K562 (cell line): ENCODE measurements at regions not wholly inside any gene's neighbourhood (a gene's known extent, or its start where the extent isn't known, plus 50 kb on each side); places are given as distances from the start of the nearest gene placed in this dataset.

Source experiments
- ATAC-seq: fragments of 200-7000 bp; cut with Tn5 transposase; 3 replicates; pipeline ENCODE4 v1.9.1; 2020; ENCODE audit warnings: moderate library complexity
- BruUV-seq: library from RNA; stranded (reverse); fragments of 400-500 nt; replicated peaks from 2 replicates; lab custom pipeline; 2021; lab: Mats Ljungman, UMichigan
- CTCF ChIA-PET: fragments of 300-600 bp; formaldehyde crosslinking; extraction: SDS; loops from one replicate; lab custom pipeline; 2021; ENCODE audit warnings: low intra/inter-chr PET ratio; lab: Yijun Ruan, JAX
- POLR2A ChIA-PET: fragments of 300-600, 350-650 bp; sonication (Branson Sonifier 250); formaldehyde crosslinking; extraction: SDS; loops from one replicate; lab custom pipeline; 2021; ENCODE audit warnings: antibody characterized with exemption, inconsistent platforms; lab: Yijun Ruan, JAX
- DNase-seq, 4 experiments: peaks; one replicate each; pipeline versions ENCODE4 v3.0.0 to v3.0.0-alpha.2; 2011 to 2018; ENCODE audit warnings: low spot score in 3 of 4, mixed read lengths in 3 of 4; ENCODE audit errors: extremely low read depth in 1 of 4
- FAIRE-seq: peaks from 2 replicates; lab custom pipeline; 2011; peaks lifted over from hg19 to GRCh38; lab: Jason Lieb, UNC
- H2AFZ ChIP-seq: 2 replicates; pipeline ENCODE4 v1.6.0; 2011; ENCODE audit warnings: low read depth, low read length, control low read depth, inconsistent platforms
- H3K27ac ChIP-seq: fragments of 200-600 bp; 3 replicates; pipeline ENCODE4 v1.8.0; 2011; ENCODE audit warnings: low read depth, mild to moderate bottlenecking, control low read depth, inconsistent platforms, low read length, moderate library complexity, mixed read lengths; ENCODE audit errors: extremely low read depth
- H3K27me3 ChIP-seq, 2 experiments: fragments of 300-600 bp in 1 of 2; 2 replicates in 1 of 2; 3 replicates in 1 of 2; pipeline versions ENCODE4 v1.6.0 to v1.8.0; 2011; ENCODE audit warnings: inconsistent platforms in 2 of 2, low read length in 2 of 2, mild to moderate bottlenecking in 1 of 2, mixed read lengths in 1 of 2, moderate library complexity in 1 of 2; ENCODE audit not compliant: control insufficient read depth in 2 of 2, insufficient read depth in 2 of 2
- H3K36me3 ChIP-seq: fragments of 300-600 bp; 3 replicates; pipeline ENCODE4 v1.8.0; 2011; ENCODE audit warnings: mild to moderate bottlenecking, low read length, inconsistent platforms; ENCODE audit not compliant: control insufficient read depth, insufficient read depth
- H3K4me1 ChIP-seq, 2 experiments: fragments of 200-600 bp in 1 of 2; replicated peaks in 1 of 2; 2 replicates in 1 of 2; 3 replicates in 1 of 2; pipeline versions ENCODE4 v1.5.1 to v1.8.0; 2011; ENCODE audit warnings: inconsistent platforms in 2 of 2, low read length in 2 of 2, mild to moderate bottlenecking in 1 of 2, mixed read lengths in 1 of 2, moderate library complexity in 1 of 2; ENCODE audit not compliant: control insufficient read depth in 2 of 2, insufficient read depth in 2 of 2
- H3K4me2 ChIP-seq: 2 replicates; pipeline ENCODE4 v1.6.1; 2011; ENCODE audit warnings: low read length, control low read depth, inconsistent platforms, mixed read lengths; ENCODE audit not compliant: insufficient read depth
- H3K4me3 ChIP-seq: fragments of 200-600 bp; sonication (generic), shearing (Covaris generic); 2 replicates; pipeline ENCODE4 v1.5.1; 2016; ENCODE audit warnings: control low read depth, inconsistent platforms
- H3K79me2 ChIP-seq: fragments of 200-600 bp; 3 replicates; pipeline ENCODE4 v1.8.0; 2011; ENCODE audit warnings: low read length, inconsistent platforms; ENCODE audit not compliant: control insufficient read depth, insufficient read depth
- H3K9ac ChIP-seq, 2 experiments: 2 replicates each; pipeline versions ENCODE4 v1.6.0 to v1.6.1; 2011; ENCODE audit warnings: low read depth in 2 of 2, low read length in 2 of 2, control low read depth in 1 of 2, inconsistent platforms in 1 of 2, mild to moderate bottlenecking in 1 of 2, mixed read lengths in 1 of 2; ENCODE audit not compliant: insufficient read depth in 1 of 2
- H3K9me1 ChIP-seq: one replicate; pipeline ENCODE4 v1.6.0; 2011; ENCODE audit warnings: inconsistent platforms, mild to moderate bottlenecking, low read length, moderate library complexity; ENCODE audit not compliant: control insufficient read depth, insufficient read depth
- H3K9me3 ChIP-seq: replicated peaks from 2 replicates; pipeline ENCODE4 v1.5.1; 2011; ENCODE audit warnings: low read depth, low read length, inconsistent platforms; ENCODE audit not compliant: control insufficient read depth, insufficient read depth
- H4K20me1 ChIP-seq: replicated peaks from 2 replicates; pipeline ENCODE4 v1.6.1; 2011; ENCODE audit warnings: low read length, inconsistent platforms, mixed read lengths; ENCODE audit not compliant: control insufficient read depth, insufficient read depth
- CREB5 ChIP-seq: fragments of 250-450 bp; sonication (Bioruptor Pico); IDR thresholded peaks from 2 replicates; pipeline ENCODE4 v1.5.0; 2020; ENCODE audit warnings: mild to moderate bottlenecking
- DNMT1 ChIP-seq: fragments of 450-650 bp; IDR thresholded peaks from 2 replicates; pipeline ENCODE4 v1.6.1; 2016; ENCODE audit warnings: antibody characterized with exemption, mild to moderate bottlenecking
- ETV1 ChIP-seq: fragments of 450-650 bp; conservative IDR thresholded peaks from 2 replicates; pipeline ENCODE4 v1.6.1; 2016; ENCODE audit warnings: missing genetic modification characterization, control low read depth, low read depth, missing compliant biosample characterization
- MAFF ChIP-seq: IDR thresholded peaks from 2 replicates; pipeline ENCODE4 v1.6.1; 2012; ENCODE audit warnings: low read length, improper control_type of control experiment
- MAFG ChIP-seq: fragments of 450-650 bp; conservative IDR thresholded peaks from 2 replicates; pipeline ENCODE4 v1.6.1; 2016; ENCODE audit warnings: missing genetic modification characterization, missing compliant biosample characterization
- MBD2 ChIP-seq: sonication (generic); IDR thresholded peaks from 2 replicates; pipeline ENCODE4 v1.6.1; 2016; ENCODE audit warnings: low read depth, borderline replicate concordance
- NEUROD1 ChIP-seq: fragments of 150-350 bp; IDR thresholded peaks from 2 replicates; pipeline ENCODE4 v1.6.1; 2014; ENCODE audit warnings: borderline replicate concordance, low read length, low read depth; ENCODE audit not compliant: partially characterized antibody
- NFE2 ChIP-seq: IDR thresholded peaks from 2 replicates; pipeline ENCODE4 v1.6.1; 2014; ENCODE audit warnings: antibody characterized with exemption, low read depth
- NFE2L1 ChIP-seq: fragments of 450-650 bp; IDR thresholded peaks from 2 replicates; pipeline ENCODE4 v1.6.1; 2016; ENCODE audit warnings: missing genetic modification characterization, low read depth, mild to moderate bottlenecking, missing compliant biosample characterization, moderate library complexity, borderline replicate concordance
- NR2C2 ChIP-seq, 2 experiments: fragments of 200-800 bp in 1 of 2; sonication (Bioruptor generic) in 1 of 2; sonication (generic) in 1 of 2; formaldehyde crosslinking in 1 of 2; IDR thresholded peaks; 2 replicates each; pipeline versions ENCODE4 v1.6.1 to v1.8.0; 2016 to 2022; ENCODE audit warnings: mild to moderate bottlenecking in 1 of 2, missing compliant biosample characterization in 1 of 2, missing genetic modification characterization in 1 of 2, missing genetic modification reagents in 1 of 2
- RBM14 ChIP-seq: fragments of 200-400 bp; formaldehyde crosslinking; IDR thresholded peaks from 2 replicates; pipeline ENCODE4 v1.6.1; 2018; ENCODE audit warnings: low read depth, mild to moderate bottlenecking, low read length, moderate library complexity, borderline replicate concordance; ENCODE audit not compliant: insufficient read depth
- TEAD1 ChIP-seq, 2 experiments: fragments of 450-650 bp in 1 of 2; sonication (generic) in 1 of 2; formaldehyde crosslinking; IDR thresholded peaks; 2 replicates each; pipeline versions ENCODE4 v1.4.0 to v1.8.0; 2020 to 2022; ENCODE audit warnings: mild to moderate bottlenecking in 2 of 2, missing genetic modification reagents in 1 of 2
- TOE1 ChIP-seq, 2 experiments: fragments of 450-650 bp in 1 of 2; sonication (generic) in 1 of 2; formaldehyde crosslinking in 1 of 2; IDR thresholded peaks; 2 replicates each; pipeline versions ENCODE4 v1.7.1 to v1.8.0; 2016 to 2022; ENCODE audit warnings: borderline replicate concordance in 2 of 2, mild to moderate bottlenecking in 2 of 2, antibody characterized with exemption in 1 of 2, inconsistent platforms in 1 of 2, low read depth in 1 of 2, missing genetic modification reagents in 1 of 2, moderate library complexity in 1 of 2
- ZBTB1 ChIP-seq: sonication (generic); formaldehyde crosslinking; IDR thresholded peaks from 2 replicates; pipeline ENCODE4 v1.8.1; 2023; ENCODE audit warnings: missing genetic modification reagents, low read depth, mild to moderate bottlenecking, borderline replicate concordance
- ZNF165 ChIP-seq: fragments of 250-450 bp; sonication (Bioruptor Pico); IDR thresholded peaks from 2 replicates; pipeline ENCODE4 v1.4.0; 2020; ENCODE audit warnings: borderline replicate concordance
- ZNF184 ChIP-seq: sonication (generic); formaldehyde crosslinking; IDR thresholded peaks from 2 replicates; pipeline ENCODE4 v1.5.0; 2020; ENCODE audit warnings: missing genetic modification reagents
- ZNF316 ChIP-seq: fragments of 450-650 bp; IDR thresholded peaks from 2 replicates; pipeline ENCODE4 v1.6.1; 2016
- WGBS: fragments of 100-300 bp; shearing (Covaris generic); methylation state at CpG from one replicate; pipeline ENCODE4 v1.1.6; 2016; ENCODE audit warnings: low coverage, mixed read lengths; ENCODE audit not compliant: insufficient coverage; ENCODE audit errors: missing lambda C conversion rate; 5-methylcytosine and 5-hydroxymethylcytosine counted together
- in situ Hi-C: fragments of 300-500 bp; cut with MboI; formaldehyde crosslinking; loops from 4 replicates; pipeline ENCODE4 v1.15.0; 2018; ENCODE audit warnings: inconsistent platforms, mixed read lengths
- intact Hi-C: fragments of 100-400 bp; cut with micrococcal nuclease; formaldehyde crosslinking; loops from 2 replicates; pipeline ENCODE4 v1.14.2; 2022

GRCh38 chr2:66766582-66766981 is 331.7 kb downstream of the MEIS1 start:
- POLR2A ChIA-PET: no interaction called here

GRCh38 chr2:66771359-66771976 is 336.5 kb downstream of the MEIS1 start:
- Histone ChIP-seq H2AFZ (no peak overlapping the region), H3K27me3 (no peaks in the 10 kb centered on the region), H3K79me2 (no peaks in the 10 kb centered on the region), H4K20me1 (no peaks in the 10 kb centered on the region), H3K9me3 (no peaks in the 10 kb centered on the region; the same call in 1 of the 2 replicates), H3K9ac (no peak overlapping the region), H3K4me3 (no peak overlapping the region), H3K36me3 (no peaks in the 10 kb centered on the region), H3K27ac (no peak overlapping the region), H3K4me2 (no peak overlapping the region), H3K4me1 (no peaks in the 10 kb centered on the region), H3K9me1 (no peaks in the 10 kb centered on the region)
- intact Hi-C loops: no loop called here
- DNase-seq (no peak), ATAC-seq (no peak), FAIRE-seq (no peak)
- in situ Hi-C loops: no loop called here
- CTCF ChIA-PET: no interaction called here
- 0% methylated on average over 1 of the region's 1 CpG for WGBS
- peak; percentile 45 for TF ChIP-seq MAFF
- TF ChIP-seq NFE2: peak; percentile 39; the same call in 1 of the 2 replicates
- no peak for TF ChIP-seq MBD2
- peak; percentile 36; the same call in 1 of the 2 replicates for TF ChIP-seq ZNF316
- no peak for TF ChIP-seq ETV1
- TF ChIP-seq NFE2L1: peak; percentile 34; the same call in 1 of the 2 replicates
- no peak for TF ChIP-seq CREB5 (CRISPR knock-in tag)
- TF ChIP-seq MAFG (tag): peak; percentile 71
- no TSS peak for BruUV-seq
- POLR2A ChIA-PET: no interaction called here

More at GRCh38 chr2:66766582-66766981, 331.7 kb downstream of the MEIS1 start:
- Histone ChIP-seq H3K9me1 (no peaks in the 10 kb centered on the region), H2AFZ (no peak overlapping the region), H3K9ac (no peak overlapping the region), H3K4me2 (no peak overlapping the region), H3K79me2 (no peaks in the 10 kb centered on the region), H3K27me3 (no peaks in the 10 kb centered on the region), H3K4me1 (no peaks in the 10 kb centered on the region), H4K20me1 (no peaks in the 10 kb centered on the region), H3K9me3 (no peaks in the 10 kb centered on the region), H3K4me3 (no peak overlapping the region), H3K27ac (no peak overlapping the region), H3K36me3 (no peaks in the 10 kb centered on the region)
- TF ChIP-seq ZNF165 (CRISPR knock-in tag) (no peak), NEUROD1 (no peak), ZBTB1 (CRISPR knock-in tag) (no peak), ZNF184 (no peak), DNMT1 (no peak), TEAD1 (CRISPR knock-in tag; IDR thresholded peaks at IDR 0.05) (no peak), NR2C2 (CRISPR knock-in tag; IDR thresholded peaks at IDR 0.05) (no peak), NR2C2 (tag; IDR thresholded peaks at IDR 0.05) (no peak), RBM14 (no peak), TOE1 (IDR thresholded peaks at IDR 0.05; ENCODE audit: borderline replicate concordance) (no peak), TOE1 (CRISPR knock-in tag; IDR thresholded peaks at IDR 0.05; ENCODE audit: borderline replicate concordance, low read depth) (no peak)
- FAIRE-seq (no peak), ATAC-seq (no peak), DNase-seq (no peak)
- in situ Hi-C loops: no loop called here
- CTCF ChIA-PET: no interaction called here
- no TSS peak for BruUV-seq
- intact Hi-C loops: no loop called here
- 0% methylated on average over 3 of the region's 3 CpGs for WGBS
